SK-N-MC (cell line): ENCODE measurements at regions not wholly inside any gene's neighbourhood (a gene's known extent, or its start where the extent isn't known, plus 50 kb on each side); places are given as distances from the start of the nearest gene placed in this dataset.

Experiments
- EZH2 ChIP-seq: fragments of 200-600 bp; sonication (generic); IDR thresholded peaks from one replicate; pipeline ENCODE4 v1.6.1; 2017; ENCODE audit warnings: antibody characterized with exemption
- FOXP2 ChIP-seq: optimal IDR thresholded peaks from 2 replicates; pipeline ENCODE3; 2011; ENCODE audit warnings: mild to moderate bottlenecking, moderate library complexity; ENCODE audit not compliant: insufficient read depth; ENCODE audit errors: extremely low read length, control extremely low read depth
- POLR2AphosphoS5 ChIP-seq: IDR thresholded peaks from 2 replicates; pipeline ENCODE4 v1.6.1; 2012; ENCODE audit warnings: mild to moderate bottlenecking, low read depth, low read length, borderline replicate concordance

GRCh38 chr11:80778941-80779340 is 1338.1 kb upstream of the TENM4 start:
- TF ChIP-seq POLR2AphosphoS5 (no peak), EZH2 (no peak), FOXP2 (no peak)
